Ureter (tissue), 1 donor: ENCODE measurements at regions not wholly inside any gene's neighbourhood (a gene's known extent, or its start where the extent isn't known, plus 50 kb on each side); places are given as distances from the start of the nearest gene placed in this dataset.

ENCODE experiments used
- DNase-seq: peaks from one replicate; pipeline ENCODE4 v3.0.0-alpha.2; 2020; ENCODE audit warnings: low spot score
- donor health status: DM: yes; HTN: yes; CAD: no.

DNA sequence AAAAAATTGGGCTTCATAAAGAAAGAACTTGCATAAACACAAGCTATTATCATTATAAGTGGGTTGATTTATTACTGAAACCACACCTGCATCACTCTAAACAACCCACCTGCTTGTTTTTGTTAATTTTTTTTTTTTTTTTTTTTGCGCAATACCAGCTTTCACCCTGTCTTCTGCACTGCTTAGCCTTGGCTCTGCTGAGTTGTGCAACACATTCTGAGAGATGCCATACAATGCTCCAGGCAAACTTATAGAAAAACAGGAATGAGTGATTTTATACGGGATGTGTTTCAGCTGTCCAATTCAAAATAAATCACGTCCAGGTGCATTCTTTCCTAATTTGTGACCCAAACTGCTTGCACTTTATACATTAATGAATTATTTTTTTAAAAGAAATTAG is 923.6 kb downstream of the GATA3 start:
- DNase-seq, result no peak

DNA sequence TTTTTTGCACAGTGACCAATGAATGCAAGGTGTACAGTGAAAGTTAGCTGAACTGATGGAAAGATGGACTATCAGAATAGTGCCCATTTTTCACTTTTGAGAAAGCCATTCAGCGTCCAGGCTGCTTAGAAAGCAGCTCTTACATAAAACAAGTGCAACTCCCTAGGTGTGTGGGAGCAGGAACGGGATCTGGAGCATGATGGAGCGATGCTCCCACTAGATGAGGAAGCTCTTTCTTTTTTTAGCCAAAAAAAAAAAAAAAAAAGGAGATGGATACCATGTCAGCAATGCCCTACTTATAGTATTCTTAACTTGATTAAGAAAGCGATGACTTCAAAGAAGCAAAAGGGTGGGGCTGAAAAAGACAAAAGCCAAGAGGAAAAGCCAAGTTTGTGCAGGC is 925.5 kb downstream of the GATA3 start:
- DNase-seq, result no peak

DNA sequence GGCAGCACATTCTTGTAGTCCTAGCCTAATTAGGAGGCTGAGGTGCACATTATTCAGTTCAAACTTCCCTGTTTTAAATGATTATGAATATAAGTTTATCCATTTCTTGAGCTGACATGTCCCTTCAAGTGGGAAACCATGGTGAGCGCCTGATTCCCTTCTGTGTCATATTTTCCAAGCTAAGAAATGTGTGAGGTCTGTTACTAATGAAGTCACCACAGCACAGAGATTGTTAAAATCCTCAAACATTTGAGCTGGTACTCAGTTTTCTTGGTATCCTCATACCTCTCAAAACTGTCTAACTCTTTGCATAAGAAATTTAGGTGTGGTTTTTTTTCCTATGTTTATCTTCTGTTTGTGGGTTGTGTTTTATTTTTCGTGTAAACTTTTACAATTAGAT is 926.8 kb downstream of the GATA3 start:
- no peak for DNase-seq

DNA sequence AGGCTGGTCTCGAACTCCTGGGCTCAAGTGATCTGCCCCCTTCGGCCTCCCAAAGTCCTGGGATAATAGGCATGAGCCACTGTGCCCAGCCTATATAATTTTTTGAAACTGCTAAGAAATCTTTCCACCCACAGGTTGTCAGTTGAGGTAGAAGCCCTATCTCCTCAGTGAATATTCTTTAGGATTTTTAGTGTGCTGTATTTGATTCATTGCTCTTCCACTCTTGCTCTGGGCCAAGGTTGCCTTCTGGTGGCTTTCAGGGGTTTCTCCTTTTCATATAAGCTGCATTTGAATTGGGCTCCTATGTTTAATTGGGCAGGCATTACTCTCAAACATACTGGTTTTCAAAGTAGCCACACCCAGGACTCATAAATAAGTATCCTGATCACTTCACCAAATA is 931.2 kb downstream of the GATA3 start:
- no peak for DNase-seq

DNA sequence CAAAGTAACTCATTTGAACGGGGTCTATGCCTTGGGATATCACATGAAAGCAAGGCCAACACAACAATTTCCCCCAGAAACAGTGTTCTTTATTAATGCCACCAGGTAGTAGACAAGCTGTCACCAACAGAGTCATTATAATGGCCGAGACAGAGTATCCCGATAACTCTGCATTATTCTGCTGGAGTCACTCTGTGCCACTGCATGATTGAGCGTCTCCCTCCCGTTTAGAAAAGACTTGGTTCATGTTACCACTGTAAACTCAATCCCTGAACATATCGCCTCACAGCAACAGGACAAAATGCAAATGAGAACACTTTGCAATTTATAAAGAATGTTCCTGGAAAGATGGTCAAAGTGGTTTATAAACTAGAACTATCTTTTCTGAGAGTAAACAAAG is 932.5 kb downstream of the GATA3 start:
- no peak for DNase-seq

DNA sequence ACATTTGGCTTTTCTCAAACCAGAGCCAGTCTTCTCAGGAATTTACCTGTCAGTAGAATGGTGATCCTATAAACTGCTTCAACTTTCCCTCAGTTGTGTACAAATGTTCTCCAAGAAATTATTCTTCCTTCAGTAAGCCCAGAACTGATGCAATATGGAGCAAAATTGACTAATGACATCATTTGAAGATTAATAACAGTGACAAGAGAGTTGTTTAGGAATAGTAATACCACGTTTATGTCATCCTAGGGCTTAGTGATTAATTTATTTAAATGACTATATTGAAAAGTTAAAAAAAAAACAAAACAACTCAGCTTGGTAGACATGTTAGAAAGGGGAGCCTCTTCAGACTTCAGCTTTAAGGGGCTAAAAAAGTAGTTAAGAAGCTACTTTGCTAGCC is 933.2 kb downstream of the GATA3 start:
- DNase-seq, result no peak

DNA sequence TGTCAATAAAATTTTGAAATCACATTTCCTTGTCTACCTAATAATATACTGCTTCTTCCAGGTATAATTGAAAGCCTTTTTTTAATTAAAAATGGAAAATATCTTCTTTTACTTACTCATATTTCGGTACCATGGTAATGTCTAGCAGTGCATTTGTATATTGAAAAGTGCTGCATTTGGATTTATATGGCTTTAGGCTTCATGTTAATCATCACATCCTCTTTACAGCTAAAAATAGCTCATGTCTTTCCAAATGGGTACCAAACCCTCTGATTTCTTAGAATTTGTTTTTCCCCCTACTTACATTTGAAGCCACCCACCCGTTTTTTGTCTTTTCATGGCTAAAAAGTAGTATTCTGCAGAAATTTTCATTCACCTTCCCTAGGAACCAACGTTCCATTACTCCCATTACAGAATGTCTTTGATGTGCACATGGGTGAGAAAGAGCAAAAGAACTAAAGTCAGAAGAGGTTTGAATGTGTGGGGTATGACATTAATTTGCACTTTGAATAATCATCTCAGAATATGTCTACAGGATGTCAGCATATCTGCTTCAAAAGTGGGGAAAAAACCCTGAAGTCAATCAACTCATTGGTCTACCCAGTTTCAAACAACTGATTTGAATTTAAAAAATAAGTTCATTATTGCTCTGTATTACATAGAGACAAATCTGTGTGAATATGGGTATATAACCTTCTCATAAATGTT is 935.9 kb downstream of the GATA3 start:
- DNase-seq, result no peak

DNA sequence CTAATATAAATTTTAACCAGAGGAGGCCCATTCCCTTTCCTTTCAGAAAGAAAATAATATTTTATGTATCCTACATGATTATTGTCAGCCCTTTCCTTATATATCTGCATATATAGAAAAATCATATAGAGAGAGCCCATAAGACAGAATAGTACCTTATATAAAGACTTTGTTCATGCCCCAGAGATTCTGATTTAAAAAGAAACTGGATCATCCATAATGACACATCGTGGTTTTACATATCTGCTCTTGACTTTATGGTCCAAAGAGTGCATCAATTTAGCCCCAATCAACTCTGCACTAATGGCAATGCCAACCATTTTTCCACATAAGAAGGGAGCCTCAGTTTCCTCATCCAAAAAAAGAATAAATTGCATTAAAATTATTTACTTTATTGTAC is 937.5 kb downstream of the GATA3 start:
- DNase-seq, result no peak

DNA sequence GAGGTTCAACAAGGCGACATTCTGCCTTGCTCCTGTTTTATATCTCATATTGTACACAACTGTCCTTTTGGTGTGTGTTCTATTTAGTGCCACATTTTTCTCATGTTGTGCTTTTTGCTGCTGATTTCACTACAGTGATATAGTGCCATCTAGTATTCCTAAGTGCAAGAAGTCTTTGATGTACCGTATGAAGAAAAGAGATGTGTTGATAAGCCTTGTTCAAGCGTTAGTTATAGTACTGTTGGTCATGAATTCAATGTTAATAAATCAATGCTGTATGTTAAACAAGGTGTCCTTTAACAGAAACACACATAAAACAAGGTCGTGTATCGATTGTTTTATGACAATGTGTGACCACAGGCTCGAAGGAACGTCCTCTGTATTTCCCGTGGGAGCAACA is 939.4 kb downstream of the GATA3 start:
- no peak for DNase-seq

DNA sequence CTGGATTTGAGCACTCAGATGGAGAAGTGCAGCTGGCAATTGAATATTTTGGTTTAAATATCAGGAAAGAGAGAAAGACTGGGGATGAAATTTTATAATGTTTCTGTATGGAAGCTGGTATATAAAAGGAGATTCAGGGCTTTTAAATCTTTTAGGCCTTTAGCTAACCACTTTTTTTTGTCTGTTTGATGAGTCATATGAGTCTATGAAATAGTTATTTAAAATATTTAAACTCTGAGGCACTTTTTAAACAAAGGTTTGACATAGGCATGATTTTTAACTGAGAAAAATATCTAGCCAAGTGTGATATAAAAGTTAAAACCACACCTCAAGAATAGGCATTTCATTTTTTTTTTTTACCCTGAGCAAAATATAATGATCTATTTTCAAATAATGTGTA is 944.3 kb downstream of the GATA3 start:
- DNase-seq, result no peak

DNA sequence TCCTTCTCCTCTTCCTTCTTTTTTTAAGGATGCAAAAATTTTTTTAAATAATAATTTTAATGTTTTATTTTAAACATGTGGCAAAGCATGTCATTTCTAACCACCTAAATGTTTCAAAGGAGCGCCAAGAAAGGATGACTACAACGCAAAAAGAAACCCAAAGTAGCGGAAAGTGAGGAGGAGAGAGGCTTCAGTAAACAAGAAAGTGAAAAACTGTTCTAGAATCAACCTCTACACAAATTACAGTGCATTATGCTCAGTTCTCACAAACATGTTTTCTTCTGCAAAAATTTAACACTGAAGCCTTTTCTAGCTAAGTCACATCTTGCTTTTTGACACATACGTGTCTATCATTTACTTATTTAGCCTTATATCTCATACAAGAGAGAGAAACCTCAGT is 948.6 kb downstream of the GATA3 start:
- no peak for DNase-seq

DNA sequence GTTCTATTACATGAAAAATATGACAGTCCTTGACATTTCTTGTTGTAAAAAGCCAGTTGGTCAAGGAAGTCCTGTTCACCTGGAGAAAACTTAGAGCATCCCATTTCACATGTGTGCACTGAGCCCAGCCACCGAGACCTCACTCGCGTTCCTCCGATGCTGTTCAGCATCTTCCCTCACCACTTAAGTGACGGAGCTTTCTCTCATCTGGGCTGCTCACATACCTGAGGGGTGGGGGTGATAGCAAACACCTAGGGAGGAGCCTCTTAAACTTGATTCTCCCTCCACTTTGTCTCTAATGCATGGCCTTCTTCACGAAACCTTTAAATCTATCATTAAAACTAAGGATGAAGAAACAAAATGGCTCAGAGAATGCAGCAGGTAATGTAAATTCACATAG is 950.2 kb downstream of the GATA3 start:
- DNase-seq, result no peak

DNA sequence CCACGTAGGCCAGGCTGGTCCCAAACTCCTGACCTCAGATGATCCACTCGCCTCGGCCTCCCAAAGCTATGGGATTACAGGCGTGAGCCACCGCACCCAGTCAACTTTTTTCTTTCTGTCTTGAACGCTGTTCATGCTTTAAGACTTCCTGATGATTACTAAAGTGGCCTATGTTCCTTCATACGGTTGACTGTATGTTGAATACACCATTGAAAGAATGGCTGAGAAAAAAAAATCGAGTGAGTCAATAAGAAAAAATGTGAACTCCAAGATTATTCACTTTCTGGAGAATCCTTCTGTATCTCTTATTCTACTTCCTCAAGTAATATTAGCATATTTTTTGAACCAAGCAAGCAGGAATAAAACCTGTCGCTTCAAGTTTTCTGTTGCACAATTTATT is 955.0 kb downstream of the GATA3 start:
- no peak for DNase-seq

DNA sequence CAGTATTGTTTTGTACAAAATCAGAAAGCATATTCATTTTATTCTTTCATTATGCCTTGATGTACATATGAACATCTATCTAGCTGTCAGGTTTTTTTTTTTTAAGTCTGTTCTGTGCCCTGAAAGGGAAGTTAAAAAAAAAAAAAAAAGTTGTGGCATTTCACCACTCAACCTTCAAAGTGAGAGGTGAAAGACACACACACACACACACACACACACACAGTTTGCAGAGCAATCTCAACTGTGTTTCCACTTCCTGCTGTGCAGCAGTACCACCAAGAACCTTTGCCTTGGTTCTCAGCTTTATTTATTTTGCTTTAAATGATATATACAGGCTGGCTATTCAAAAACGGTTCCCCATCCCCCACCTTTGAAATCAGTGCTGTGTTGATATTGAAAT is 955.6 kb downstream of the GATA3 start:
- DNase-seq, result no peak

DNA sequence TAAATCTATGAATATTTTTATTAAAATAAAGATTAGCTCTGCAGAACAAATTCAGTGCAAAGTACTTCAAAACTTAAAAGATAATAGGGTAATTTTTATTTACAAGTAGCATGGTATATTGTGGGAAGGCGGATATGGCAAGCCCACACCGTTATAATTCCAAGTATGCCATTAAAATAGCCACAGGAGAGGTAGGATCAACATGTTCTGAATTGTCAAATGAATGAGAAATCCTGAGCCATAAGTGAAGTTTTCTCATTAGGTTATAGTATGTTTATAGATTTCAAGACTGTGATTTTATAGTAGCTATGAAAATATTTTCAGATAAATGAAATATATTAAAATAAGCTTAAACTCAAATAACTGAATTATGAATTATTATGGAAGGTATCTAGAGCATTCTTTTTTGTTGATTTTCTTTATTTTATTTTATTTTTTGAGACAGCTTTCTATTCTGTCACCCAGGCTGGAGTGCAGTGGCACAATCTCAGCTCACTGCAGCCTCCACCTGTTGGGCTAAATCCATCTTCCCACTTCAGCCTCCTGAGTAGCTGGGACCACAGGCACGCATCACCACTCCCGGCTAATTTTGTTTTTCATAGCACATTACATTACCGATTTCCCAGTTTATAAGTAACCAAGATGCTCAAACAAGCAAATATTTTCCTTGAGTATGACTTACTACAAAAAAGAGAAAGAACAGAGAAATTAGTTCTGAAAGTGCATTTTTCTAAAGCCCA is 956.6 kb downstream of the GATA3 start:
- DNase-seq, result no peak

DNA sequence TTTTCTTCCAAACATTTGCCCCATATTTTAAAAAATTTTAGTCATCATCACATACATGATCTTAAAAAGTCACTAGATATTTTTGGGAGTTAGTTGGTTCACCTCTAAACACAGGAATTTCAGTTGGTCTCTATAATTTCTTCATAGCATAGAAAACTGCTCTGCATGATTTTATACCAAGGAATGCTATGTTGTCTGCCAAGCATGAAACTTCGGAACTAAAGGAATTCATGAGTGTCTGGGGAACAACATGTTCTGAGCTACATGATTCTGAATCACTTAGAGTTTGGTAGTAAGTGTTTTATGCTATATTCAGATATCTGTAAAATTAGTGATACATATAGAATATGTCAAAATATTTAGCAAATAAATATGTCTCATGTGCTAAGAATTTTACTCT is 957.8 kb downstream of the GATA3 start:
- DNase-seq, result no peak

DNA sequence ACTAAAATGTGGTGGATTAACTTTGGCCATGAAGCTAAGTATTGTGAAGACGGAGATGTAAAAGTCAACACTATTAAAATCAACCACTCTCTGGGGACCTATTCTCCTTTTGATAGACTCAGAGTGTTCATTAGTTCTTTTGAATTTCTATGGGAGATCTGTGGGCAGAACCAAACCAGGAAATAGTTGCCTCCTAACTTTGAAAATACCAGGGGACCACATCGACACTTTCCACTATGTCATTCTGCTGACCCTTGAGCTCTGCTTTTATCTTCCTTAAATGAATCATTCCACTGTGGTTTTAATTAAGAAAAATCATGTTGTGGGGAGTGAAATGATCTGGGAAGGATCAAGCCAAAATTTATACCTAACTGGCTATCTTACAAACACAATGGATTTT is 960.5 kb downstream of the GATA3 start:
- DNase-seq, result no peak

DNA sequence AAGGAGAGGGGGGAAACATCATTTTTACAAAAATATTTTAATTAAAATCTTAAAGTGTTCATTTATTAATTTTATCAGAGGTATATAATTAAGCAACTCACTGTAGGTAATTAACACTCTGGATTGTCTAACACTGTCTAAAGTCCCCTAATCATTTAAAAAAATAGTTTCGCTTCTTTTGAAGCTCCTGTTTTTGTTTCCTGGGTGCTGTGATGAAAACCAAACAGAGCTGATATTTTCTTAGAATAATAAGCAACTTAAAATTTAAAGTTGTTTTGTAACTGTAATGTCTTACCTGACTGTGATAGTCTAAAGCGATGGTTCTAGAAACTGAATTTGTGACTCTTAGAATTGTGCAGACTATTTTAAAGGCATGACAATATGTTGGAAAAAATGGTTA is 961.0 kb downstream of the GATA3 start:
- DNase-seq, result no peak

DNA sequence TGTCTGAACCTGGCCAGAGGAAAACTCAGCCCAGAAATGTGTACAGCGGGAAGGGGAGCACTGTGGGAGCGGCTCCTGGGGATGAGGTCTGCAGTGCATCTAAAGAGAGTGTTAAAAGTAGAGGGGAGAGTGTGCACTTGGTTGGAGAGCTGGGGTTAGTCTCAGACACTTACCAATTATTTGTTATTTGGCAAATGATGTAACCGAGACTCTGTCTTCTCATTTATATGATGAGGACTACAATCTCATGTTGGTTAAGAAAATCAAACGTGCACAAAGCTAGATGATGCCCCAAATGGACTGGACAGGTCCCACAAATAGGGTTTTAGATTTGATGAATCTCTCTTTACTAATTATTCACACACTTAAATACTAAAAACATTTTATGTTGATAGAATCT is 962.4 kb downstream of the GATA3 start:
- no peak for DNase-seq

DNA sequence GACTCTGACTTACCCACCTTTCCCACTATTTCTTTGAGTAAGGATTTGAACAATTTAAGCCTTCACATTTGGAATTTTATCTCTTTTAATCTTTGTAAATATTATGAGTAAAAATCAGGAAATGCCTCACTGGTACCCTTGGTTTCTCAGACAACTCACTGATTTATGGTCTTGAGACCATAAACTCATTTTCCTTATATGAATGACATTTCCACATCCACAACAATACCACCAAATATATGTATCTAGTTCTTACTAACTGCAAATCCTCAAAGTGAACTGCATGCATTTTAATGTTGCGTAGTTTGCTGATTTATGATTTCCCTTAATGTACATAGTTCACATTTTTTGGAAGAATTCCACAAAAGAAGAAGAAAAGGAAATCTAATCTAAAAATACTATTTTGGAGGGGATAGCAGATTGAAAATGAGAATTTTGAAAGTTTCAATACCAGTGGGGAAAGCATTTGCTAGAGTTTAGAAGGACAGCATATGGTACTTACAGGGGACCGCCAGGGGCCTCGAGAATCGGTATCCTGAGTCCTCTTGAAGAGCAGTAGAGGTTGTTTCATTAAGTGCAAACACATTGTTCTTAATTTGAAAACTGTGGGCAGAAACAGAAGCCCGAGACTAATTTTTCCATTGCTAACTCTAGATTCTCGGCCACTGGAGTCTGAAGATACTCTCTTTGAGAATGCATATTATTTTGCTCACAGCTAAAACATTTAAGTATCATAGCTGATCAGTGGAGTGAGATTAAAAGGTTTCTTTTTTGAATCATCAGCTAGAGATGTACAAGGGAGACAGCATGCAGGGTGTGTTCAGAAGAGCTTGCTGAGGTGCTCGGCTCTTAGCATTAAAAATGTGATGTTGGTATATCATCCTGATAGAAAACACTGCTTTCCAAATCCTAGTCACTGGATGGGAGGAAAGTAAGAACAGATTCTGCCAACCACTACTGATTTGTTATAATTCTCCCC is 964.0 kb downstream of the GATA3 start:
- DNase-seq, result no peak

DNA sequence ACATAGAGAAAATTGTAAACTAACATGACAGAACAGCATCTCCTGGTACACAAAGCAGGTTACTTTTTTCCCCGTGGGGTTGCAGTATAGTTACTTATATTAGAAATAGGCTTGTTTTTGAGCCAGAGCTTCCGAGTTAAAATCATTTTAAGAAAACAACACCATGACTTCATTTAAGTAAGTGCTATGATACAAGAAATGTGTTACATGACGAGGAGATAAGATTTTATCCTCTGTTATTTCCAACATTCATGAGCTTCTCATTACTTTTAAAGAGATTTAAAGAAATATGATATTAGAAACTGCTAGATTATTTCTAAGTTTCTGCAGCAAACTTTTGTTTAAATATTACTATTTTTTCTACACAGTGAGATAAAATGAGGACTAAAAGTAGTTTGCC is 968.7 kb downstream of the GATA3 start:
- no peak for DNase-seq

DNA sequence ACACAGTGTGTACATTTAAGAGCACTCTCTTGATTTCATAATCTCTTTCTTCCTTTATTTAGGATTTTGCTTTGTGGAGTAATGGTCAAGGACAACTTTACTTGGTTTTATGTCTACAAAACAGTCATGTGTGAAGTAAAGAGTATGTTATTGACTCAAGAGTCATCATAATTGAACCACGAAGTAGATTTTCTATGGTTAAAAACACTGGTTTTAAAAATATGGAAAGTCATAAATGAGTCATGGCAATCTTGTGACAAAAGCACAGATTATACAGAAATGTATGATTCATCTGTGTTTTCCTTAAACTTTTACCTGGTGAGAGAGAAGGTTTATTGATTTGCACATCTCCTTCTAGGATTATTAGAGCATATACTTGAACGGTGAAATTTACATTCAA is 969.7 kb downstream of the GATA3 start:
- DNase-seq, result no peak

DNA sequence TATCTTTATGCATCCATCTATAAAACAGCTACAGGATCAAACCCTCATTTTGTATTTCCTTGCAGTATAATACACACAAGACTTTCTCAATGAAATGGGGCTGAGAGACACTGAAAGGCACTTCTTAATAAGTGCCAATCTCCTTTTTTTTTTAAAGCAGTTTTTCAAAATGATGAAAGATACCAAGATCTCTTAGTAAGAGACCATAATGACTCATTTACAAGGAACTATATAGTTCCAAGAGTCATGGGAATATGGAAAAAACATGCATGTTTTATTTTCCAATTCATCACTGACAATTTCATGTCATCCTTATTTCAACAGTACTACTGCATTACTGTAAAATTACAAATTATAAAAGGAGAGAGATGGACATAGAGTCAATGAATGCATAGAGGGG is 973.7 kb downstream of the GATA3 start:
- no peak for DNase-seq
